ENCODE measurements at regions not wholly inside any gene's neighbourhood (a gene's known extent, or its start where the extent isn't known, plus 50 kb on each side); places are given as distances from the start of the nearest gene placed in this dataset.

DNA sequence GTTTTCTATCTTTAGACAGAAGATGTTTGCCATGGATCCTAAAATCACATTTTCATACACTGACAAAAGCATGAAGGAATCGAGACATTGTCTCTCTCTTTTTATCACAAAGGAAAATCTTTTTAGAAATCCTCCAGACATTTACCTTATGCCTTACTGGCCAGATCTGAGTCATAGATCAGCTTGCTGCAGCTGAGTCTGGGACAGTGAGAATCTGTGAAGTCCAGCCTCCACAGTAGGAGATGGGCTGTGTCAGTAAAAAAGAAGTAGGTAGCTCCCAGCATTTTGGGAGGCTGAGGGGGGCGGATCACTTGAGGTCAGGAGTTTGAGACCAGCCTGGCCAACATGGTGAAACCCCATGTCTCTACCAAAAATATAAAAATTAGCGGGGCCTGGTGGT, 333.4 kb upstream of the ZNF462 start:
- no peak for TF ChIP-seq POLR2A (IDR thresholded peaks at IDR 0.05; ENCODE audit: extremely low read depth, insufficient read length)
- TF ChIP-seq MYC (IDR thresholded peaks at IDR 0.05; ENCODE audit: low read depth, low read length): no peak
- TF ChIP-seq, protein P1, sequence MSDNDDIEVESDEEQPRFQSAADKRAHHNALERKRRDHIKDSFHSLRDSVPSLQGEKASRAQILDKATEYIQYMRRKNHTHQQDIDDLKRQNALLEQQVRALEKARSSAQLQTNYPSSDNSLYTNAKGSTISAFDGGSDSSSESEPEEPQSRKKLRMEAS (IDR thresholded peaks at IDR 0.05; ENCODE audit: low read depth, low read length): no peak
- TF ChIP-seq, protein P2, sequence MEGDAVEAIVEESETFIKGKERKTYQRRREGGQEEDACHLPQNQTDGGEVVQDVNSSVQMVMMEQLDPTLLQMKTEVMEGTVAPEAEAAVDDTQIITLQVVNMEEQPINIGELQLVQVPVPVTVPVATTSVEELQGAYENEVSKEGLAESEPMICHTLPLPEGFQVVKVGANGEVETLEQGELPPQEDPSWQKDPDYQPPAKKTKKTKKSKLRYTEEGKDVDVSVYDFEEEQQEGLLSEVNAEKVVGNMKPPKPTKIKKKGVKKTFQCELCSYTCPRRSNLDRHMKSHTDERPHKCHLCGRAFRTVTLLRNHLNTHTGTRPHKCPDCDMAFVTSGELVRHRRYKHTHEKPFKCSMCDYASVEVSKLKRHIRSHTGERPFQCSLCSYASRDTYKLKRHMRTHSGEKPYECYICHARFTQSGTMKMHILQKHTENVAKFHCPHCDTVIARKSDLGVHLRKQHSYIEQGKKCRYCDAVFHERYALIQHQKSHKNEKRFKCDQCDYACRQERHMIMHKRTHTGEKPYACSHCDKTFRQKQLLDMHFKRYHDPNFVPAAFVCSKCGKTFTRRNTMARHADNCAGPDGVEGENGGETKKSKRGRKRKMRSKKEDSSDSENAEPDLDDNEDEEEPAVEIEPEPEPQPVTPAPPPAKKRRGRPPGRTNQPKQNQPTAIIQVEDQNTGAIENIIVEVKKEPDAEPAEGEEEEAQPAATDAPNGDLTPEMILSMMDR (IDR thresholded peaks at IDR 0.05; ENCODE audit: low read depth, low read length): no peak

All from NB4 (cell line).